H1 (cell line): ENCODE measurements at regions not wholly inside any gene's neighbourhood (a gene's known extent, or its start where the extent isn't known, plus 50 kb on each side); places are given as distances from the start of the nearest gene placed in this dataset.

Experiments
- CTCF ChIA-PET: fragments of 300-600 bp; sonication (Branson Sonifier 250); formaldehyde crosslinking; loops from one replicate; lab custom pipeline; 2021; ENCODE audit not compliant: partially characterized antibody; lab: Charles Lee
- POLR2A ChIA-PET: fragments of 300-600 bp; sonication (Branson Sonifier 250); formaldehyde crosslinking; loops from one replicate; lab custom pipeline; 2021; ENCODE audit warnings: inconsistent platforms; ENCODE audit not compliant: partially characterized antibody; lab: Charles Lee
- DNase-seq, 2 experiments: peaks; one replicate each; pipeline versions ENCODE4 v3.0.0 to v3.0.0-alpha.2; 2010 to 2022; ENCODE audit warnings: low spot score in 2 of 2, low read depth in 1 of 2, mixed read lengths in 1 of 2
- FAIRE-seq: peaks from 2 replicates; lab custom pipeline; 2011; peaks lifted over from hg19 to GRCh38; lab: Jason Lieb, UNC
- H2AFZ ChIP-seq: 2 replicates; pipeline ENCODE4 v1.8.1; 2012; ENCODE audit warnings: low read length, inconsistent platforms
- H2AK5ac ChIP-seq: 2 replicates; pipeline ENCODE4 v1.6.1; 2013; ENCODE audit warnings: low read depth, low read length
- H2BK120ac ChIP-seq: replicated peaks from 2 replicates; pipeline ENCODE3; 2013; ENCODE audit warnings: low read depth, low read length, inconsistent platforms
- H2BK12ac ChIP-seq: 2 replicates; pipeline ENCODE4 v1.6.1; 2013; ENCODE audit warnings: low read depth, low read length
- H2BK15ac ChIP-seq: 2 replicates; pipeline ENCODE4 v1.6.1; 2013; ENCODE audit warnings: low read length
- H2BK20ac ChIP-seq: 2 replicates; pipeline ENCODE4 v1.6.1; 2013; ENCODE audit warnings: low read length
- H2BK5ac ChIP-seq: 2 replicates; pipeline ENCODE4 v1.6.1; 2013; ENCODE audit warnings: low read depth, low read length
- H3K14ac ChIP-seq: 2 replicates; pipeline ENCODE4 v1.6.1; 2013; ENCODE audit warnings: inconsistent platforms; ENCODE audit not compliant: insufficient read length
- H3K18ac ChIP-seq: 2 replicates; pipeline ENCODE4 v1.6.1; 2013; ENCODE audit warnings: low read length; ENCODE audit errors: extremely low read depth
- H3K23ac ChIP-seq: 2 replicates; pipeline ENCODE4 v1.6.1; 2013; ENCODE audit warnings: inconsistent platforms; ENCODE audit not compliant: insufficient read length
- H3K23me2 ChIP-seq: 2 replicates; pipeline ENCODE4 v1.6.1; 2013; ENCODE audit warnings: low read depth, low read length
- H3K27ac ChIP-seq: 2 replicates; pipeline ENCODE4 v1.6.1; 2011; ENCODE audit warnings: low read depth, low read length, inconsistent platforms
- H3K27me3 ChIP-seq, 4 experiments: replicated peaks in 1 of 4; 1 replicate in 1 of 4; 2 replicates in 3 of 4; pipeline versions ENCODE4 v1.6.1 to v1.8.1; 2011 to 2013; ENCODE audit warnings: low read length in 3 of 4, mild to moderate bottlenecking in 3 of 4, inconsistent platforms in 2 of 4, mixed read lengths in 2 of 4, moderate library complexity in 1 of 4; ENCODE audit not compliant: control insufficient read depth in 3 of 4, insufficient read depth in 3 of 4; ENCODE audit errors: extremely low read depth in 1 of 4
- H3K36me3 ChIP-seq, 4 experiments: 2 replicates each; pipeline versions ENCODE4 v1.6.1 to v1.8.1; 2011 to 2013; ENCODE audit warnings: mild to moderate bottlenecking in 4 of 4, low read length in 3 of 4, moderate library complexity in 2 of 4, control low read depth in 1 of 4, inconsistent platforms in 1 of 4; ENCODE audit not compliant: insufficient read depth in 4 of 4, control insufficient read depth in 2 of 4
- H3K4ac ChIP-seq: replicated peaks from 2 replicates; pipeline ENCODE3; 2013; ENCODE audit warnings: low read length, low read depth, mixed read lengths, inconsistent platforms; ENCODE audit not compliant: insufficient read length
- H3K4me1 ChIP-seq, 4 experiments: replicated peaks in 1 of 4; 1 replicate in 1 of 4; 2 replicates in 3 of 4; pipeline versions ENCODE4 v1.6.1 to v1.8.1; 2011 to 2013; ENCODE audit warnings: low read length in 3 of 4, inconsistent platforms in 2 of 4, mixed read lengths in 1 of 4; ENCODE audit not compliant: insufficient read depth in 4 of 4, control insufficient read depth in 3 of 4
- H3K4me2 ChIP-seq, 2 experiments: 2 replicates each; pipeline versions ENCODE4 v1.6.1 to v1.8.1; 2011 to 2013; ENCODE audit warnings: low read depth in 2 of 2, low read length in 2 of 2, control low read depth in 1 of 2, inconsistent platforms in 1 of 2, mild to moderate bottlenecking in 1 of 2; ENCODE audit not compliant: insufficient read depth in 1 of 2
- H3K4me3 ChIP-seq, 4 experiments: fragments of 200-600, 300-600 bp in 1 of 4; sonication (generic), shearing (Covaris generic), sonication (Bioruptor Twin) in 1 of 4; 2 replicates each; pipeline versions ENCODE4 v1.5.1 to v1.8.1; 2011 to 2016; ENCODE audit warnings: low read length in 4 of 4, low read depth in 3 of 4, control low read depth in 2 of 4, inconsistent platforms in 2 of 4, mild to moderate bottlenecking in 2 of 4, mixed read lengths in 1 of 4, moderate library complexity in 1 of 4; ENCODE audit not compliant: insufficient read depth in 2 of 4; ENCODE audit errors: extremely low read depth in 1 of 4
- H3K56ac ChIP-seq: replicated peaks from 2 replicates; pipeline ENCODE3; 2013; ENCODE audit warnings: low read depth, mild to moderate bottlenecking, mixed read lengths, low read length, inconsistent platforms; ENCODE audit not compliant: insufficient read length
- H3K79me1 ChIP-seq: 2 replicates; pipeline ENCODE4 v1.6.1; 2013; ENCODE audit warnings: low read depth, low read length, control low read depth
- H3K79me2 ChIP-seq, 2 experiments: 2 replicates each; pipeline versions ENCODE4 v1.6.1 to v1.8.1; 2012 to 2013; ENCODE audit warnings: low read length in 2 of 2, mild to moderate bottlenecking in 2 of 2, inconsistent platforms in 1 of 2; ENCODE audit not compliant: insufficient read depth in 2 of 2, control insufficient read depth in 1 of 2
- H3K9ac ChIP-seq, 4 experiments: replicated peaks in 1 of 4; 1 replicate in 1 of 4; 2 replicates in 3 of 4; pipeline versions ENCODE4 v1.6.1 to v1.8.1; 2011 to 2013; ENCODE audit warnings: low read depth in 3 of 4, low read length in 3 of 4, control low read depth in 2 of 4, mild to moderate bottlenecking in 2 of 4, moderate library complexity in 2 of 4, inconsistent platforms in 1 of 4; ENCODE audit errors: extremely low read depth in 1 of 4
- H3K9me3 ChIP-seq, 2 experiments: 2 replicates each; pipeline versions ENCODE4 v1.6.1 to v1.8.1; 2012 to 2013; ENCODE audit warnings: mild to moderate bottlenecking in 2 of 2, moderate library complexity in 2 of 2, control low read depth in 1 of 2, inconsistent platforms in 1 of 2, low read depth in 1 of 2, low read length in 1 of 2, mixed read lengths in 1 of 2; ENCODE audit not compliant: insufficient read depth in 2 of 2
- H4K20me1 ChIP-seq, 2 experiments: replicated peaks in 1 of 2; 2 replicates each; pipeline versions ENCODE3 to v1.8.1; 2011 to 2013; ENCODE audit warnings: inconsistent platforms in 2 of 2, low read length in 2 of 2, mild to moderate bottlenecking in 1 of 2; ENCODE audit not compliant: insufficient read depth in 2 of 2, control insufficient read depth in 1 of 2
- H4K5ac ChIP-seq: 2 replicates; pipeline ENCODE4 v1.6.1; 2013; ENCODE audit warnings: low read length, low read depth, mixed read lengths, inconsistent platforms; ENCODE audit not compliant: insufficient read length
- H4K8ac ChIP-seq: 2 replicates; pipeline ENCODE4 v1.8.0; 2013; ENCODE audit warnings: mild to moderate bottlenecking, moderate library complexity, low read length, inconsistent platforms; ENCODE audit not compliant: insufficient read depth; ENCODE audit errors: extremely low read depth
- H4K91ac ChIP-seq: replicated peaks from 2 replicates; pipeline ENCODE3; 2013; ENCODE audit warnings: low read length, mixed read lengths, inconsistent platforms; ENCODE audit not compliant: insufficient read length
- ATF2 ChIP-seq: IDR thresholded peaks from 2 replicates; pipeline ENCODE4 v1.6.1; 2012; ENCODE audit warnings: low read length, inconsistent platforms
- CTCF ChIP-seq, 3 experiments: IDR thresholded peaks; 1 replicate in 2 of 3; 2 replicates in 1 of 3; pipeline versions ENCODE4 v1.5.1 to v1.6.1; 2011; ENCODE audit warnings: low read length in 3 of 3, mild to moderate bottlenecking in 3 of 3, inconsistent platforms in 2 of 3, low read depth in 1 of 3, moderate library complexity in 1 of 3; ENCODE audit not compliant: insufficient read depth in 1 of 3; ENCODE audit errors: control extremely low read depth in 1 of 3
- EGR1 ChIP-seq: IDR thresholded peaks from 2 replicates; pipeline ENCODE4 v1.6.1; 2011; ENCODE audit warnings: low read depth, low read length, borderline replicate concordance
- EP300 ChIP-seq, 2 experiments: IDR thresholded peaks; 1 replicate in 1 of 2; 2 replicates in 1 of 2; pipeline ENCODE4 v1.6.1; 2011 to 2012; ENCODE audit warnings: low read depth in 2 of 2, low read length in 2 of 2, mild to moderate bottlenecking in 2 of 2, borderline replicate concordance in 1 of 2, inconsistent platforms in 1 of 2, moderate library complexity in 1 of 2
- KDM5A ChIP-seq: fragments of 200-600 bp; IDR thresholded peaks from 2 replicates; pipeline ENCODE4 v1.7.1; 2012; ENCODE audit warnings: mild to moderate bottlenecking, low read length, inconsistent platforms, mixed read lengths
- RAD21 ChIP-seq, 2 experiments: IDR thresholded peaks in 1 of 2; conservative IDR thresholded peaks in 1 of 2; 2 replicates each; pipeline ENCODE4 v1.6.1; 2011; ENCODE audit warnings: low read depth in 2 of 2, low read length in 2 of 2, improper control_type of control experiment in 1 of 2, inconsistent platforms in 1 of 2, mild to moderate bottlenecking in 1 of 2, moderate library complexity in 1 of 2
- RFX5 ChIP-seq: IDR thresholded peaks from 2 replicates; pipeline ENCODE4 v1.6.1; 2011; ENCODE audit warnings: low read depth, low read length, improper control_type of control experiment, borderline replicate concordance
- RXRA ChIP-seq: IDR thresholded peaks from 2 replicates; pipeline ENCODE4 v1.6.1; 2011; ENCODE audit warnings: low read depth, mild to moderate bottlenecking, low read length, moderate library complexity; ENCODE audit not compliant: insufficient read depth
- SAP30 ChIP-seq: fragments of 300-600 bp; sonication (generic); IDR thresholded peaks from 2 replicates; pipeline ENCODE4 v1.7.1; 2012; ENCODE audit warnings: low read length, moderate library complexity, mild to moderate bottlenecking, inconsistent platforms; ENCODE audit not compliant: insufficient read depth, insufficient replicate concordance
- WGBS, 2 experiments: shearing (Covaris generic) in 1 of 2; methylation state at CpG; one replicate each; pipeline versions ENCODE4 v1.1.6 to v1.1.7; 2013 to 2015; ENCODE audit warnings: low lambda C conversion rate in 2 of 2, mixed read lengths in 2 of 2, inconsistent platforms in 1 of 2, low coverage in 1 of 2, missing lambda C conversion rate in 1 of 2; ENCODE audit not compliant: insufficient replicate concordance in 2 of 2, insufficient coverage in 1 of 2, insufficient read length in 1 of 2; ENCODE audit errors: extremely low coverage in 1 of 2, missing lambda C conversion rate in 1 of 2; 5-methylcytosine and 5-hydroxymethylcytosine counted together

DNA sequence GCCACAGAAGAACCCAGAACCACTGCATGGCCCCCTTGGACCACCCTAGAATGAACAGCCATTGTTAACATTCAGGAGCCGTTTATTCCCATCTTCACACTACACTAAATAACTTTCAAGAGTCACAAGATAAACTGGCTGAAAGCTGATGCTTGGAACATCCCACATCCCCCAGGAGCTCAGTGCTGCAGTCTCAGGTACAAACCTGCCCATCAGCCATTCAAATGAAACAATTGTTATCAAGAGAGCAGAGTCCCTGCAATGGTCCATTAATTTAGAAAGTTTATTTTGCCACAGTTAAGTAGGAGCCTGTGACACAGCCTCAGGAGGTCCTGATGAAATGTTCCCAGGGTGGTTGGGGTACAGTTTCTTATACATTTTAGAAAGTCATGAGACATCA, 123.8 kb upstream of the ZNF91 start:
- DNase-seq (no peak), FAIRE-seq (no peak)
- no peaks in the 10 kb centered on the region for H3K79me2 ChIP-seq
- no peak overlapping the region for H3K56ac ChIP-seq
- H4K20me1 ChIP-seq, result no peaks in the 10 kb centered on the region
- H3K4ac ChIP-seq, result no peak overlapping the region
- no peak overlapping the region for H3K18ac ChIP-seq
- H2AK5ac ChIP-seq, result no peak overlapping the region
- H4K91ac ChIP-seq, result no peak overlapping the region
- no peaks in the 10 kb centered on the region; the same call in 1 of the 2 replicates for H3K23me2 ChIP-seq
- H3K27ac ChIP-seq, result no peak overlapping the region
- H3K9ac ChIP-seq, result no peak overlapping the region
- H3K36me3 ChIP-seq, result no peaks in the 10 kb centered on the region
- no peak overlapping the region for H3K4me3 ChIP-seq
- H2BK20ac ChIP-seq, result no peak overlapping the region
- no peaks in the 10 kb centered on the region for H3K4me1 ChIP-seq
- H3K79me1 ChIP-seq, result no peaks in the 10 kb centered on the region
- no peak overlapping the region for H2BK12ac ChIP-seq
- no peak overlapping the region for H4K5ac ChIP-seq
- H3K4me2 ChIP-seq, result no peak overlapping the region
- H2AFZ ChIP-seq, result no peak overlapping the region
- H4K8ac ChIP-seq, result no peak overlapping the region
- H3K23ac ChIP-seq, result no peak overlapping the region
- H2BK15ac ChIP-seq, result no peak overlapping the region
- 70% methylated on average over 1 of the region's 1 CpG; no CpG with 5 or more reads in 1 of the 2 experiments for WGBS, 2 experiments
- H3K27me3 ChIP-seq, result no peaks in the 10 kb centered on the region
- no peak overlapping the region for H2BK5ac ChIP-seq
- ChIA-PET POLR2A (no interaction called here), CTCF (interaction anchor here (0.7 kb wide), 1 partner anchor 32 kb away, joined by 3 read pairs; no protein-coding TSS in a partner anchor)
- peaks cover 37 to 76% of the 10 kb centered on the region in 2 experiments for H3K9me3 ChIP-seq
- no peak overlapping the region for H2BK120ac ChIP-seq
- H3K14ac ChIP-seq, result no peak overlapping the region
- TF ChIP-seq SAP30 (no peak), ATF2 (no peak), KDM5A (no peak), CTCF (IDR thresholded peaks at IDR 0.05; ENCODE audit: control extremely low read depth in 1 of 3, insufficient read depth in 1 of 3, low read depth in 1 of 3, low read length in 3 of 3) (no peak), RFX5 (no peak), EP300 (IDR thresholded peaks at IDR 0.05; ENCODE audit: borderline replicate concordance in 1 of 2, low read depth in 2 of 2, low read length in 2 of 2) (no peak), RAD21 (IDR thresholded peaks at IDR 0.05 in 1 of 2, conservative IDR thresholded peaks at IDR 0.05 in 1 of 2; ENCODE audit: low read depth in 2 of 2, low read length in 2 of 2) (no peak), EGR1 (no peak), RXRA (no peak)
